ENCODE measurements at regions not wholly inside any gene's neighbourhood (a gene's known extent, or its start where the extent isn't known, plus 50 kb on each side); places are given as distances from the start of the nearest gene placed in this dataset.

DNA sequence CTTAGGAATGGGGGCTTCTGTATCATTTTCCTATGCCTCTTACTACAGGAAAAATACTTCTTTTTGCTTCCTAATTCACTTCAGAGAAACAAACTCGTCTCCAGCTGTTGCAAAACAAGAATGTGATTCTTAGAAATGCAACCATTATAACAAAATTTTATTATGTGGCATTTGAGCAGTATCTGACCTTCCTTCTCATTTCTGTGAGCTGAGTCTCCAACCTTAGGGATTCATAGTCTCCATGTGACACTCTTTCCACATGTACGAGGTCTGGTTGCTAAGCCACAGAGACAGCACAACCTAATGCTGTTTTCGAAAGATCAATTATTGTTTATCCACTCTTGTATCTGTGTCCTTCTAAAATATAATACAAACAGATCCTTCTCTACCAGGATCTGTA, 75.3 kb upstream of the RGS4 start:
- TF ChIP-seq, protein P1, sequence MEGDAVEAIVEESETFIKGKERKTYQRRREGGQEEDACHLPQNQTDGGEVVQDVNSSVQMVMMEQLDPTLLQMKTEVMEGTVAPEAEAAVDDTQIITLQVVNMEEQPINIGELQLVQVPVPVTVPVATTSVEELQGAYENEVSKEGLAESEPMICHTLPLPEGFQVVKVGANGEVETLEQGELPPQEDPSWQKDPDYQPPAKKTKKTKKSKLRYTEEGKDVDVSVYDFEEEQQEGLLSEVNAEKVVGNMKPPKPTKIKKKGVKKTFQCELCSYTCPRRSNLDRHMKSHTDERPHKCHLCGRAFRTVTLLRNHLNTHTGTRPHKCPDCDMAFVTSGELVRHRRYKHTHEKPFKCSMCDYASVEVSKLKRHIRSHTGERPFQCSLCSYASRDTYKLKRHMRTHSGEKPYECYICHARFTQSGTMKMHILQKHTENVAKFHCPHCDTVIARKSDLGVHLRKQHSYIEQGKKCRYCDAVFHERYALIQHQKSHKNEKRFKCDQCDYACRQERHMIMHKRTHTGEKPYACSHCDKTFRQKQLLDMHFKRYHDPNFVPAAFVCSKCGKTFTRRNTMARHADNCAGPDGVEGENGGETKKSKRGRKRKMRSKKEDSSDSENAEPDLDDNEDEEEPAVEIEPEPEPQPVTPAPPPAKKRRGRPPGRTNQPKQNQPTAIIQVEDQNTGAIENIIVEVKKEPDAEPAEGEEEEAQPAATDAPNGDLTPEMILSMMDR (conservative IDR thresholded peaks at IDR 0.05) = no peak
- no peak for TF ChIP-seq ZFX (IDR thresholded peaks at IDR 0.05)

Data from C4-2B (cell line).